GM12878 (cell line): ENCODE measurements at regions not wholly inside any gene's neighbourhood (a gene's known extent, or its start where the extent isn't known, plus 50 kb on each side); places are given as distances from the start of the nearest gene placed in this dataset.

Source experiments
- CBX5 ChIP-seq: sonication (generic); IDR thresholded peaks from 2 replicates; pipeline ENCODE4 v1.6.1; 2016; ENCODE audit warnings: low read depth, moderate library complexity, mild to moderate bottlenecking, inconsistent platforms
- CEBPB ChIP-seq, 2 experiments: fragments of 150-350 bp in 1 of 2; IDR thresholded peaks; 2 replicates each; pipeline ENCODE4 v1.6.1; 2012 to 2014; ENCODE audit warnings: low read depth in 2 of 2, low read length in 2 of 2, borderline replicate concordance in 1 of 2, inconsistent platforms in 1 of 2
- CHD2 ChIP-seq: IDR thresholded peaks from 2 replicates; pipeline ENCODE4 v1.6.1; 2011; ENCODE audit warnings: low read depth, low read length, improper control_type of control experiment, borderline replicate concordance
- CREM ChIP-seq: IDR thresholded peaks from 2 replicates; pipeline ENCODE4 v1.6.1; 2014; ENCODE audit warnings: antibody characterized with exemption, low read depth
- CTCF ChIP-seq, 3 experiments: IDR thresholded peaks in 2 of 3; conservative IDR thresholded peaks in 1 of 3; 2 replicates each; pipeline ENCODE4 v1.5.1; 2011; ENCODE audit warnings: low read depth in 3 of 3, low read length in 3 of 3, mild to moderate bottlenecking in 3 of 3, control low read depth in 2 of 3, moderate library complexity in 2 of 3, inconsistent platforms in 1 of 3, mixed read lengths in 1 of 3; ENCODE audit not compliant: control insufficient read depth in 2 of 3, insufficient read depth in 1 of 3; ENCODE audit errors: extremely low read depth in 1 of 3
- EZH2 ChIP-seq: IDR thresholded peaks from 2 replicates; pipeline ENCODE4 v1.6.1; 2012; ENCODE audit warnings: low read depth, mild to moderate bottlenecking, control low read depth, inconsistent platforms, low read length, borderline replicate concordance; ENCODE audit not compliant: control insufficient read depth
- POLR2AphosphoS2 ChIP-seq: IDR thresholded peaks from 2 replicates; pipeline ENCODE4 v1.6.1; 2011; ENCODE audit warnings: low read depth, mild to moderate bottlenecking, low read length, improper control_type of control experiment, moderate library complexity
- REST ChIP-seq: IDR thresholded peaks from 2 replicates; pipeline ENCODE4 v1.6.1; 2012; ENCODE audit warnings: mild to moderate bottlenecking, low read depth, low read length
- SP1 ChIP-seq: IDR thresholded peaks from one replicate; pipeline ENCODE4 v1.6.1; 2011; ENCODE audit warnings: low read depth, low read length
- YY1 ChIP-seq: IDR thresholded peaks from 2 replicates; pipeline ENCODE4 v1.6.1; 2011; ENCODE audit warnings: low read depth, mild to moderate bottlenecking, low read length
- TF ChIP-seq, protein P1 (sequence below): IDR thresholded peaks from 2 replicates; pipeline ENCODE4 v1.6.1; 2012; ENCODE audit warnings: improper control_type of control experiment, low read depth, low read length; ENCODE audit not compliant: insufficient replicate concordance
- TF ChIP-seq, protein P2 (sequence below): fragments of 450-650 bp; formaldehyde crosslinking; IDR thresholded peaks from 2 replicates; pipeline ENCODE4 v1.4.0; 2020; ENCODE audit warnings: mild to moderate bottlenecking, moderate library complexity

DNA sequence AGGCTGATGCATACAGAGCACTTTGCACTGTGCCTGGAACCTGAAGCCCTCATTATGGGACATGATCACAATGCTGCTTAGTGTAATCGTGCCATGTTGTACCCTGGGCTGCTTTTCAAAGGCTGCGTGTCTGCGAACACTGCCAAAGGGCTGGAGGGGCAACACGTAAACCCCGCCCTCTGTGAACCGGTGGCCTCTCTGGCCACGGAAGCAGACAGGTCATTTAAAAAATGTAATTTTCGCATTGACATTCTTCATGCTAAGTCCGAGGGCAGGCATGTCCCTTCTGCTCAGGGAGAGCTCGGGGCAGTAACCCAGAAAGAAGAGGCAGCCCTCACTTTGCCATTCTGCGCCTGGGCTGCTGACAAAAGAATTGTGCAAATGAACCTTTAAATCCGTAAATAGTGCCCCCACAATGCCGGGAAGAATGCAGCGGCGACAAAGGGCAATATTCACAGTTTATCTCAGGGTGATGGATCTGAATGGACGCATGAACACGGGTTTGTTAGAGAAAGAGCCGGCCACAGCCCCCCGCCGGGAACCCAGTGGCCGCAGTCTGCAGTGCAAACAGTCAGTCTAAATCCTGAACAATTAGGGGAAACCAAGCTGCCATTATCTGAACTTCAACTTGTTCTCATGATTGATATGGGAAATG is 226.1 kb downstream of the MYCN start:
- TF ChIP-seq CTCF (IDR thresholded peaks at IDR 0.05 in 2 of 3, conservative IDR thresholded peaks at IDR 0.05 in 1 of 3; ENCODE audit: control insufficient read depth in 2 of 3, extremely low read depth in 1 of 3, insufficient read depth in 1 of 3, low read depth in 3 of 3, low read length in 3 of 3) (no peak), CHD2 (no peak), CREM (no peak), EZH2 (no peak), CBX5 (no peak), SP1 (no peak), YY1 (no peak), POLR2AphosphoS2 (no peak), CEBPB (IDR thresholded peaks at IDR 0.05; ENCODE audit: borderline replicate concordance in 1 of 2, low read depth in 2 of 2, low read length in 2 of 2) (no peak), REST (no peak)
- TF ChIP-seq, protein P1, sequence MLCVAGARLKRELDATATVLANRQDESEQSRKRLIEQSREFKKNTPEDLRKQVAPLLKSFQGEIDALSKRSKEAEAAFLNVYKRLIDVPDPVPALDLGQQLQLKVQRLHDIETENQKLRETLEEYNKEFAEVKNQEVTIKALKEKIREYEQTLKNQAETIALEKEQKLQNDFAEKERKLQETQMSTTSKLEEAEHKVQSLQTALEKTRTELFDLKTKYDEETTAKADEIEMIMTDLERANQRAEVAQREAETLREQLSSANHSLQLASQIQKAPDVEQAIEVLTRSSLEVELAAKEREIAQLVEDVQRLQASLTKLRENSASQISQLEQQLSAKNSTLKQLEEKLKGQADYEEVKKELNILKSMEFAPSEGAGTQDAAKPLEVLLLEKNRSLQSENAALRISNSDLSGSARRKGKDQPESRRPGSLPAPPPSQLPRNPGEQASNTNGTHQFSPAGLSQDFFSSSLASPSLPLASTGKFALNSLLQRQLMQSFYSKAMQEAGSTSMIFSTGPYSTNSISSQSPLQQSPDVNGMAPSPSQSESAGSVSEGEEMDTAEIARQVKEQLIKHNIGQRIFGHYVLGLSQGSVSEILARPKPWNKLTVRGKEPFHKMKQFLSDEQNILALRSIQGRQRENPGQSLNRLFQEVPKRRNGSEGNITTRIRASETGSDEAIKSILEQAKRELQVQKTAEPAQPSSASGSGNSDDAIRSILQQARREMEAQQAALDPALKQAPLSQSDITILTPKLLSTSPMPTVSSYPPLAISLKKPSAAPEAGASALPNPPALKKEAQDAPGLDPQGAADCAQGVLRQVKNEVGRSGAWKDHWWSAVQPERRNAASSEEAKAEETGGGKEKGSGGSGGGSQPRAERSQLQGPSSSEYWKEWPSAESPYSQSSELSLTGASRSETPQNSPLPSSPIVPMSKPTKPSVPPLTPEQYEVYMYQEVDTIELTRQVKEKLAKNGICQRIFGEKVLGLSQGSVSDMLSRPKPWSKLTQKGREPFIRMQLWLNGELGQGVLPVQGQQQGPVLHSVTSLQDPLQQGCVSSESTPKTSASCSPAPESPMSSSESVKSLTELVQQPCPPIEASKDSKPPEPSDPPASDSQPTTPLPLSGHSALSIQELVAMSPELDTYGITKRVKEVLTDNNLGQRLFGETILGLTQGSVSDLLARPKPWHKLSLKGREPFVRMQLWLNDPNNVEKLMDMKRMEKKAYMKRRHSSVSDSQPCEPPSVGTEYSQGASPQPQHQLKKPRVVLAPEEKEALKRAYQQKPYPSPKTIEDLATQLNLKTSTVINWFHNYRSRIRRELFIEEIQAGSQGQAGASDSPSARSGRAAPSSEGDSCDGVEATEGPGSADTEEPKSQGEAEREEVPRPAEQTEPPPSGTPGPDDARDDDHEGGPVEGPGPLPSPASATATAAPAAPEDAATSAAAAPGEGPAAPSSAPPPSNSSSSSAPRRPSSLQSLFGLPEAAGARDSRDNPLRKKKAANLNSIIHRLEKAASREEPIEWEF, result no peak
- TF ChIP-seq, protein P2, sequence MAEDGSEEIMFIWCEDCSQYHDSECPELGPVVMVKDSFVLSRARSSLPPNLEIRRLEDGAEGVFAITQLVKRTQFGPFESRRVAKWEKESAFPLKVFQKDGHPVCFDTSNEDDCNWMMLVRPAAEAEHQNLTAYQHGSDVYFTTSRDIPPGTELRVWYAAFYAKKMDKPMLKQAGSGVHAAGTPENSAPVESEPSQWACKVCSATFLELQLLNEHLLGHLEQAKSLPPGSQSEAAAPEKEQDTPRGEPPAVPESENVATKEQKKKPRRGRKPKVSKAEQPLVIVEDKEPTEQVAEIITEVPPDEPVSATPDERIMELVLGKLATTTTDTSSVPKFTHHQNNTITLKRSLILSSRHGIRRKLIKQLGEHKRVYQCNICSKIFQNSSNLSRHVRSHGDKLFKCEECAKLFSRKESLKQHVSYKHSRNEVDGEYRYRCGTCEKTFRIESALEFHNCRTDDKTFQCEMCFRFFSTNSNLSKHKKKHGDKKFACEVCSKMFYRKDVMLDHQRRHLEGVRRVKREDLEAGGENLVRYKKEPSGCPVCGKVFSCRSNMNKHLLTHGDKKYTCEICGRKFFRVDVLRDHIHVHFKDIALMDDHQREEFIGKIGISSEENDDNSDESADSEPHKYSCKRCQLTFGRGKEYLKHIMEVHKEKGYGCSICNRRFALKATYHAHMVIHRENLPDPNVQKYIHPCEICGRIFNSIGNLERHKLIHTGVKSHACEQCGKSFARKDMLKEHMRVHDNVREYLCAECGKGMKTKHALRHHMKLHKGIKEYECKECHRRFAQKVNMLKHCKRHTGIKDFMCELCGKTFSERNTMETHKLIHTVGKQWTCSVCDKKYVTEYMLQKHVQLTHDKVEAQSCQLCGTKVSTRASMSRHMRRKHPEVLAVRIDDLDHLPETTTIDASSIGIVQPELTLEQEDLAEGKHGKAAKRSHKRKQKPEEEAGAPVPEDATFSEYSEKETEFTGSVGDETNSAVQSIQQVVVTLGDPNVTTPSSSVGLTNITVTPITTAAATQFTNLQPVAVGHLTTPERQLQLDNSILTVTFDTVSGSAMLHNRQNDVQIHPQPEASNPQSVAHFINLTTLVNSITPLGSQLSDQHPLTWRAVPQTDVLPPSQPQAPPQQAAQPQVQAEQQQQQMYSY, result no peak
